Hepatocyte (in vitro differentiated cells): ENCODE measurements at regions not wholly inside any gene's neighbourhood (a gene's known extent, or its start where the extent isn't known, plus 50 kb on each side); places are given as distances from the start of the nearest gene placed in this dataset.

Experiments
- EZH2 ChIP-seq: fragments of 200-600 bp; sonication (generic); IDR thresholded peaks from 2 replicates; pipeline ENCODE4 v1.6.1; 2016; ENCODE audit warnings: antibody characterized with exemption, mild to moderate bottlenecking, borderline replicate concordance
- TF ChIP-seq, protein P1 (sequence below): fragments of 200-600 bp; sonication (generic); IDR thresholded peaks from 2 replicates; pipeline ENCODE4 v1.5.1; 2016; ENCODE audit warnings: antibody characterized with exemption, mild to moderate bottlenecking; ENCODE audit not compliant: poor library complexity

DNA sequence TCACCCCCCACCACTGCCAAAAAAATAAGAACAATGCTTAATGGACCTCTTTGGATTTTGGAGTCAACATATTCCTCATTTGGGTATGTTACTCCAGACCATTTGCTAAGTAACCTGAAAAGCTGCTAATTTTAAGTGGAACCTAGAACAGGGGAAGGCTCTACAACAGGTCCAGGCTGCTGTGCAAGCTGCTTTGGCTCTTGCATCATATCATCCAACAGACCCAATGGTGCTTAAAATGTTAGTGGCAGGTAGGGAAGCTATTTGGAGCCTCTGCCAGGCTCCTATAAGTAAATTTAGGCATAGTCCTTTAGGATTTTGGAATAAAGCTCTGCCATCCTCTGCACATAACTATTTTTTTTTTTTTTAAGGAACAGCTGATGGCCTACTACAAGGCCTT, 132.2 kb upstream of the PMCH start:
- TF ChIP-seq, protein P1, sequence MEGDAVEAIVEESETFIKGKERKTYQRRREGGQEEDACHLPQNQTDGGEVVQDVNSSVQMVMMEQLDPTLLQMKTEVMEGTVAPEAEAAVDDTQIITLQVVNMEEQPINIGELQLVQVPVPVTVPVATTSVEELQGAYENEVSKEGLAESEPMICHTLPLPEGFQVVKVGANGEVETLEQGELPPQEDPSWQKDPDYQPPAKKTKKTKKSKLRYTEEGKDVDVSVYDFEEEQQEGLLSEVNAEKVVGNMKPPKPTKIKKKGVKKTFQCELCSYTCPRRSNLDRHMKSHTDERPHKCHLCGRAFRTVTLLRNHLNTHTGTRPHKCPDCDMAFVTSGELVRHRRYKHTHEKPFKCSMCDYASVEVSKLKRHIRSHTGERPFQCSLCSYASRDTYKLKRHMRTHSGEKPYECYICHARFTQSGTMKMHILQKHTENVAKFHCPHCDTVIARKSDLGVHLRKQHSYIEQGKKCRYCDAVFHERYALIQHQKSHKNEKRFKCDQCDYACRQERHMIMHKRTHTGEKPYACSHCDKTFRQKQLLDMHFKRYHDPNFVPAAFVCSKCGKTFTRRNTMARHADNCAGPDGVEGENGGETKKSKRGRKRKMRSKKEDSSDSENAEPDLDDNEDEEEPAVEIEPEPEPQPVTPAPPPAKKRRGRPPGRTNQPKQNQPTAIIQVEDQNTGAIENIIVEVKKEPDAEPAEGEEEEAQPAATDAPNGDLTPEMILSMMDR, result no peak
- no peak for TF ChIP-seq EZH2
